Liver (tissue), 3 donors: ENCODE measurements at regions not wholly inside any gene's neighbourhood (a gene's known extent, or its start where the extent isn't known, plus 50 kb on each side); places are given as distances from the start of the nearest gene placed in this dataset.

Experiments
- EGR1 ChIP-seq, 2 donors: IDR thresholded peaks; 2 replicates each; pipeline ENCODE4 v1.6.1; 2016 to 2018; ENCODE audit warnings: antibody characterized with exemption in 2 of 2, low read depth in 2 of 2
- FOXA1 ChIP-seq: IDR thresholded peaks from 2 replicates; pipeline ENCODE4 v1.6.1; 2016; ENCODE audit warnings: antibody characterized with exemption
- GABPA ChIP-seq, 2 donors: IDR thresholded peaks in 1 of 2; conservative IDR thresholded peaks in 1 of 2; 2 replicates each; pipeline ENCODE4 v1.6.1; 2016; ENCODE audit warnings: antibody characterized with exemption in 2 of 2, mild to moderate bottlenecking in 1 of 2, moderate library complexity in 1 of 2
- HNF4A ChIP-seq, 2 donors: conservative IDR thresholded peaks; 2 replicates each; pipeline ENCODE4 v1.6.1; 2016; ENCODE audit warnings: antibody characterized with exemption in 2 of 2, mild to moderate bottlenecking in 2 of 2
- JUND ChIP-seq, 2 donors: IDR thresholded peaks; 2 replicates each; pipeline ENCODE4 v1.6.1; 2016; ENCODE audit warnings: antibody characterized with exemption in 2 of 2
- RAD21 ChIP-seq, 2 donors: IDR thresholded peaks; 2 replicates each; pipeline ENCODE4 v1.6.1; 2016; ENCODE audit warnings: antibody characterized with exemption in 2 of 2, mild to moderate bottlenecking in 2 of 2
- RXRA ChIP-seq, 2 donors: IDR thresholded peaks; 2 replicates each; pipeline ENCODE4 v1.6.1; 2017 to 2018; ENCODE audit warnings: antibody characterized with exemption in 2 of 2, mild to moderate bottlenecking in 1 of 2
- SP1 ChIP-seq: IDR thresholded peaks from 2 replicates; pipeline ENCODE4 v1.6.1; 2018; ENCODE audit warnings: antibody characterized with exemption, mild to moderate bottlenecking
- TAF1 ChIP-seq: conservative IDR thresholded peaks from 2 replicates; pipeline ENCODE4 v1.6.1; 2016; ENCODE audit warnings: antibody characterized with exemption, mild to moderate bottlenecking
- TF ChIP-seq, protein P1 (sequence below): IDR thresholded peaks from 2 replicates; pipeline ENCODE4 v1.6.1; 2016; ENCODE audit warnings: antibody characterized with exemption
- TF ChIP-seq, protein P2 (sequence below): fragments of 150-350 bp; IDR thresholded peaks from 2 replicates; pipeline ENCODE4 v1.5.1; 2017; ENCODE audit warnings: improper control_type of control experiment, low read depth, low read length; ENCODE audit not compliant: missing input control
- TF ChIP-seq, protein P3 (sequence below): IDR thresholded peaks from 2 replicates; pipeline ENCODE4 v1.6.1; 2016; ENCODE audit warnings: antibody characterized with exemption, mild to moderate bottlenecking
- donor health status: healthy.
- donor health status: healthy.

DNA sequence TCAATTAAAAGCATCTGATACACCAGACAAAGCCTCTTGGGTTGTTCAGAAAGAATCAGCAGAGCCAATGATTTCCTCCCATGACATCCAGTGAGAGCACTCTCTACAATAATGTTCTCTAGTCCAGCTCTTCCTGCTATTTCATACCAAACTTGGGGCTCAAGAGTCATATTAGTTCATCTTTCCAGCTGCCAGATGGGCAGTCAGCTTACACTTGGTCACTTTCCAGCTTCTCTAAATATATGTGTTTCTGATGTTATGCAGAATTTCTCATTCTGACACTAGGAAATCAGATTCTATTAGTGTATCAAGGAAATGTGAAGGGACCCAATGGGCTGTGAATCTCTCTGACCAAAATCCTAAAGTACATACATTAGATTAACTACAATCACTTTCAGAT is 148.9 kb downstream of the ENC1 start:
- TF ChIP-seq, protein P1, sequence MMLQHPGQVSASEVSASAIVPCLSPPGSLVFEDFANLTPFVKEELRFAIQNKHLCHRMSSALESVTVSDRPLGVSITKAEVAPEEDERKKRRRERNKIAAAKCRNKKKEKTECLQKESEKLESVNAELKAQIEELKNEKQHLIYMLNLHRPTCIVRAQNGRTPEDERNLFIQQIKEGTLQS, result no peak
- TF ChIP-seq, protein P2, sequence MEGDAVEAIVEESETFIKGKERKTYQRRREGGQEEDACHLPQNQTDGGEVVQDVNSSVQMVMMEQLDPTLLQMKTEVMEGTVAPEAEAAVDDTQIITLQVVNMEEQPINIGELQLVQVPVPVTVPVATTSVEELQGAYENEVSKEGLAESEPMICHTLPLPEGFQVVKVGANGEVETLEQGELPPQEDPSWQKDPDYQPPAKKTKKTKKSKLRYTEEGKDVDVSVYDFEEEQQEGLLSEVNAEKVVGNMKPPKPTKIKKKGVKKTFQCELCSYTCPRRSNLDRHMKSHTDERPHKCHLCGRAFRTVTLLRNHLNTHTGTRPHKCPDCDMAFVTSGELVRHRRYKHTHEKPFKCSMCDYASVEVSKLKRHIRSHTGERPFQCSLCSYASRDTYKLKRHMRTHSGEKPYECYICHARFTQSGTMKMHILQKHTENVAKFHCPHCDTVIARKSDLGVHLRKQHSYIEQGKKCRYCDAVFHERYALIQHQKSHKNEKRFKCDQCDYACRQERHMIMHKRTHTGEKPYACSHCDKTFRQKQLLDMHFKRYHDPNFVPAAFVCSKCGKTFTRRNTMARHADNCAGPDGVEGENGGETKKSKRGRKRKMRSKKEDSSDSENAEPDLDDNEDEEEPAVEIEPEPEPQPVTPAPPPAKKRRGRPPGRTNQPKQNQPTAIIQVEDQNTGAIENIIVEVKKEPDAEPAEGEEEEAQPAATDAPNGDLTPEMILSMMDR, result no peak
- no peak for TF ChIP-seq HNF4A (conservative IDR thresholded peaks at IDR 0.05)
- TF ChIP-seq TAF1, result no peak
- TF ChIP-seq RXRA (IDR thresholded peaks at IDR 0.05), result no peak
- TF ChIP-seq, protein P3, sequence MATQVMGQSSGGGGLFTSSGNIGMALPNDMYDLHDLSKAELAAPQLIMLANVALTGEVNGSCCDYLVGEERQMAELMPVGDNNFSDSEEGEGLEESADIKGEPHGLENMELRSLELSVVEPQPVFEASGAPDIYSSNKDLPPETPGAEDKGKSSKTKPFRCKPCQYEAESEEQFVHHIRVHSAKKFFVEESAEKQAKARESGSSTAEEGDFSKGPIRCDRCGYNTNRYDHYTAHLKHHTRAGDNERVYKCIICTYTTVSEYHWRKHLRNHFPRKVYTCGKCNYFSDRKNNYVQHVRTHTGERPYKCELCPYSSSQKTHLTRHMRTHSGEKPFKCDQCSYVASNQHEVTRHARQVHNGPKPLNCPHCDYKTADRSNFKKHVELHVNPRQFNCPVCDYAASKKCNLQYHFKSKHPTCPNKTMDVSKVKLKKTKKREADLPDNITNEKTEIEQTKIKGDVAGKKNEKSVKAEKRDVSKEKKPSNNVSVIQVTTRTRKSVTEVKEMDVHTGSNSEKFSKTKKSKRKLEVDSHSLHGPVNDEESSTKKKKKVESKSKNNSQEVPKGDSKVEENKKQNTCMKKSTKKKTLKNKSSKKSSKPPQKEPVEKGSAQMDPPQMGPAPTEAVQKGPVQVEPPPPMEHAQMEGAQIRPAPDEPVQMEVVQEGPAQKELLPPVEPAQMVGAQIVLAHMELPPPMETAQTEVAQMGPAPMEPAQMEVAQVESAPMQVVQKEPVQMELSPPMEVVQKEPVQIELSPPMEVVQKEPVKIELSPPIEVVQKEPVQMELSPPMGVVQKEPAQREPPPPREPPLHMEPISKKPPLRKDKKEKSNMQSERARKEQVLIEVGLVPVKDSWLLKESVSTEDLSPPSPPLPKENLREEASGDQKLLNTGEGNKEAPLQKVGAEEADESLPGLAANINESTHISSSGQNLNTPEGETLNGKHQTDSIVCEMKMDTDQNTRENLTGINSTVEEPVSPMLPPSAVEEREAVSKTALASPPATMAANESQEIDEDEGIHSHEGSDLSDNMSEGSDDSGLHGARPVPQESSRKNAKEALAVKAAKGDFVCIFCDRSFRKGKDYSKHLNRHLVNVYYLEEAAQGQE, result no peak
- TF ChIP-seq JUND (IDR thresholded peaks at IDR 0.05), result no peak
- TF ChIP-seq GABPA (IDR thresholded peaks at IDR 0.05 in 1 of 2, conservative IDR thresholded peaks at IDR 0.05 in 1 of 2), result no peak
- no peak for TF ChIP-seq RAD21 (IDR thresholded peaks at IDR 0.05)
- TF ChIP-seq FOXA1, result no peak
- TF ChIP-seq SP1, result no peak
- no peak for TF ChIP-seq EGR1 (IDR thresholded peaks at IDR 0.05; ENCODE audit: low read depth in 2 of 2)
